GM12878 (cell line): ENCODE measurements at regions not wholly inside any gene's neighbourhood (a gene's known extent, or its start where the extent isn't known, plus 50 kb on each side); places are given as distances from the start of the nearest gene placed in this dataset.

Experiments used
- ATAC-seq: fragments of 200-7000 bp; cut with Tn5 transposase; 3 replicates; pipeline ENCODE4 v1.9.1; 2020; ENCODE audit warnings: mild to moderate bottlenecking, moderate library complexity
- BruUV-seq: library from RNA; stranded (reverse); fragments of 400-500 nt; replicated peaks from 2 replicates; lab custom pipeline; 2021; lab: Mats Ljungman, UMichigan
- CTCF ChIA-PET: fragments of 300-600 bp; sonication (Branson Sonifier 250); formaldehyde crosslinking; extraction: SDS; loops from one replicate; lab custom pipeline; 2021; ENCODE audit warnings: inconsistent platforms; lab: Yijun Ruan, JAX
- POLR2A ChIA-PET: fragments of 350-600 bp; formaldehyde crosslinking; extraction: SDS; loops from one replicate; lab custom pipeline; 2021; ENCODE audit warnings: inconsistent platforms; lab: Charles Lee
- RAD21 ChIA-PET: fragments of 300-600 bp; sonication (Branson Sonifier 250); formaldehyde crosslinking; loops from one replicate; lab custom pipeline; 2023; ENCODE audit warnings: antibody characterized with exemption; ENCODE audit not compliant: unreplicated experiment; lab: Charles Lee
- SMC1A ChIA-PET: fragments of 300-600 bp; sonication (Branson Sonifier 250); formaldehyde crosslinking; loops from one replicate; lab custom pipeline; 2023; ENCODE audit not compliant: unreplicated experiment, uncharacterized antibody; lab: Charles Lee
- DNase-seq: peaks from one replicate; pipeline ENCODE4 v3.0.0-alpha.2; 2011; ENCODE audit warnings: low read depth, low spot score
- FAIRE-seq: peaks from 3 replicates; lab custom pipeline; 2011; peaks lifted over from hg19 to GRCh38; lab: Jason Lieb, UNC
- H2AFZ ChIP-seq: 2 replicates; pipeline ENCODE4 v1.6.0; 2011; ENCODE audit warnings: low read depth, low read length, control low read depth; ENCODE audit not compliant: control insufficient read depth
- H3K27ac ChIP-seq: 2 replicates; pipeline ENCODE4 v1.5.1; 2011; ENCODE audit warnings: control low read depth; ENCODE audit not compliant: control insufficient read depth, insufficient read depth
- H3K27me3 ChIP-seq, 2 experiments: replicated peaks in 1 of 2; 2 replicates each; pipeline versions ENCODE4 v1.6.0 to v1.6.1; 2011; ENCODE audit warnings: low read length in 1 of 2; ENCODE audit not compliant: control insufficient read depth in 2 of 2, insufficient read depth in 2 of 2
- H3K36me3 ChIP-seq, 2 experiments: 2 replicates each; pipeline ENCODE4 v1.5.1; 2011; ENCODE audit warnings: low read length in 1 of 2; ENCODE audit not compliant: control insufficient read depth in 2 of 2, insufficient read depth in 2 of 2
- H3K4me1 ChIP-seq: 2 replicates; pipeline ENCODE4 v1.6.1; 2011; ENCODE audit warnings: mild to moderate bottlenecking, low read length, moderate library complexity, mixed read lengths; ENCODE audit not compliant: control insufficient read depth, insufficient read depth
- H3K4me2 ChIP-seq: 2 replicates; pipeline ENCODE4 v1.6.0; 2011; ENCODE audit warnings: control low read depth; ENCODE audit not compliant: control insufficient read depth, insufficient read depth
- H3K4me3 ChIP-seq: fragments of 200-600 bp; sonication (generic); 2 replicates; pipeline ENCODE4 v1.5.1; 2016
- H3K79me2 ChIP-seq: 2 replicates; pipeline ENCODE4 v1.6.0; 2011; ENCODE audit warnings: low read length; ENCODE audit not compliant: control insufficient read depth, insufficient read depth
- H3K9ac ChIP-seq: 2 replicates; pipeline ENCODE4 v1.8.0; 2011; ENCODE audit warnings: low read length, control low read depth, mixed read lengths; ENCODE audit not compliant: control insufficient read depth, insufficient read depth
- H3K9me3 ChIP-seq: replicated peaks from 3 replicates; pipeline ENCODE4 v1.5.1; 2011; ENCODE audit warnings: mild to moderate bottlenecking, low read length; ENCODE audit not compliant: control insufficient read depth, insufficient read depth
- H4K20me1 ChIP-seq: 2 replicates; pipeline ENCODE4 v1.6.0; 2011; ENCODE audit not compliant: control insufficient read depth, insufficient read depth
- BCLAF1 ChIP-seq: fragments of 450-650 bp; IDR thresholded peaks from 2 replicates; pipeline ENCODE4 v1.6.1; 2017; ENCODE audit warnings: antibody characterized with exemption, mild to moderate bottlenecking, moderate library complexity
- CREM ChIP-seq: IDR thresholded peaks from 2 replicates; pipeline ENCODE4 v1.6.1; 2014; ENCODE audit warnings: antibody characterized with exemption, low read depth
- DPF2 ChIP-seq: fragments of 450-650 bp; IDR thresholded peaks from 2 replicates; pipeline ENCODE4 v1.6.1; 2017; ENCODE audit warnings: mild to moderate bottlenecking
- IKZF2 ChIP-seq, 2 experiments: fragments of 450-650 bp; IDR thresholded peaks; 2 replicates each; pipeline ENCODE4 v1.6.1; 2017; ENCODE audit warnings: mild to moderate bottlenecking in 2 of 2, moderate library complexity in 2 of 2
- NFYA ChIP-seq: IDR thresholded peaks from 2 replicates; pipeline ENCODE4 v1.6.1; 2011; ENCODE audit warnings: low read depth, mild to moderate bottlenecking, low read length, improper control_type of control experiment, borderline replicate concordance
- POLR2AphosphoS2 ChIP-seq: IDR thresholded peaks from 2 replicates; pipeline ENCODE4 v1.6.1; 2011; ENCODE audit warnings: low read depth, mild to moderate bottlenecking, low read length, improper control_type of control experiment, moderate library complexity
- RAD51 ChIP-seq: fragments of 450-650 bp; IDR thresholded peaks from 2 replicates; pipeline ENCODE4 v1.6.1; 2016; ENCODE audit warnings: moderate library complexity, mild to moderate bottlenecking, inconsistent platforms
- SIX5 ChIP-seq: IDR thresholded peaks from 2 replicates; pipeline ENCODE4 v1.6.1; 2011; ENCODE audit warnings: mild to moderate bottlenecking, low read depth, low read length, moderate library complexity; ENCODE audit not compliant: severe bottlenecking
- SKIL ChIP-seq: fragments of 450-650 bp; IDR thresholded peaks from 2 replicates; pipeline ENCODE4 v1.6.1; 2017; ENCODE audit warnings: mild to moderate bottlenecking, low read depth, inconsistent platforms; ENCODE audit not compliant: poor library complexity, severe bottlenecking
- STAT1 ChIP-seq: fragments of 450-650 bp; conservative IDR thresholded peaks from 2 replicates; pipeline ENCODE4 v1.6.1; 2014; ENCODE audit warnings: antibody characterized with exemption, mild to moderate bottlenecking
- ZNF622 ChIP-seq: fragments of 450-650 bp; IDR thresholded peaks from 2 replicates; pipeline ENCODE4 v1.6.1; 2017; ENCODE audit warnings: mild to moderate bottlenecking, inconsistent platforms
- WGBS: methylation state at CpG from one replicate; pipeline ENCODE4 v1.1.6; 2016; ENCODE audit warnings: low lambda C conversion rate; ENCODE audit not compliant: insufficient replicate concordance, insufficient coverage; ENCODE audit errors: missing lambda C conversion rate; 5-methylcytosine and 5-hydroxymethylcytosine counted together
- in situ Hi-C: fragments of 300-500 bp; cut with MboI; formaldehyde crosslinking; loops from 9 replicates; pipeline ENCODE4 v1.14.3; 2018; ENCODE audit warnings: mixed read lengths
- intact Hi-C: fragments of 100-400 bp; cut with micrococcal nuclease; formaldehyde crosslinking; loops from one replicate; pipeline ENCODE4 v1.14.2; 2022; ENCODE audit not compliant: unreplicated experiment

GRCh38 chr17:21816592-21817567 lies 124.6 kb downstream of the KCNJ18 start:
- in situ Hi-C loops, result no loop called here
- H3K79me2 ChIP-seq, result no peaks in the 10 kb centered on the region
- ChIA-PET SMC1A (no interaction called here), POLR2A (no interaction called here), CTCF (no interaction called here), RAD21 (no interaction called here)
- FAIRE-seq (no peak), DNase-seq (no peak), ATAC-seq (no peak)
- BruUV-seq, result no TSS peak
- no peaks in the 10 kb centered on the region for H3K4me1 ChIP-seq
- no peak overlapping the region for H3K27ac ChIP-seq
- H3K9ac ChIP-seq, result no peak overlapping the region
- no peaks in the 10 kb centered on the region for H3K27me3 ChIP-seq
- H3K4me3 ChIP-seq, result no peak overlapping the region
- no peak overlapping the region for H2AFZ ChIP-seq
- no peaks in the 10 kb centered on the region for H4K20me1 ChIP-seq
- 35% methylated on average over 15 of the region's 15 CpGs for WGBS
- intact Hi-C loops, result no loop called here
- no peaks in the 10 kb centered on the region; the same call in 1 of the 3 replicates for H3K9me3 ChIP-seq
- TF ChIP-seq POLR2AphosphoS2 (no peak), SKIL (no peak), DPF2 (no peak), STAT1 (no peak), ZNF622 (no peak), IKZF2 (IDR thresholded peaks at IDR 0.05) (no peak), BCLAF1 (no peak), NFYA (no peak), CREM (no peak), SIX5 (no peak), RAD51 (no peak)
- TF ChIP-seq, all 136 proteins: peak for 0
- H3K36me3 ChIP-seq, result no peaks in the 10 kb centered on the region
- H3K4me2 ChIP-seq, result no peak overlapping the region
